ENCODE measurements at regions not wholly inside any gene's neighbourhood (a gene's known extent, or its start where the extent isn't known, plus 50 kb on each side); places are given as distances from the start of the nearest gene placed in this dataset.

DNA sequence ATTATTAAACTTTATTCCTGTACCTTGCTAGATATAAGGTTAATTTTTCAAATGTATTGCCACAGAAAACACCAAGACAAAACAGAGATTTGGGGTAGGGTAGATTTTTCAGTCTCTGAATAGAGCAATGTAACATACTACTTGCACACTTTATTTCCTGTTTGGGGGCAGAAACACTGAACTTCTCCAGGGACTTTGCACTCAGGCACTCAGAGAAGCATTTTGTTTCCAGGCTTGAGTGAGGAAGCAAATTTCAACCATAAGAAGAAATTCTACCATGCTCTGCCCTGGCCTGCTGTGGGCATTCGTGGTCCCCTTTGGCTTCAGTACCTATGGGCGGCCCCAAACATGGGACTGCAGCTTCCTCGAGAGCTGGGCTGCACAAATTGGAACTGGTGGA, 399.1 kb downstream of the DAD1 start:
- no peak for DNase-seq (ENCODE audit: low read depth in 1 of 2, low spot score in 1 of 2)
- no peak overlapping the region for H3K4me3 ChIP-seq (replicated peaks; ENCODE audit: insufficient read depth, low read length)
- no peak for TF ChIP-seq POLR2AphosphoS5 (IDR thresholded peaks at IDR 0.05; ENCODE audit: low read depth)
- TF ChIP-seq, protein P1, sequence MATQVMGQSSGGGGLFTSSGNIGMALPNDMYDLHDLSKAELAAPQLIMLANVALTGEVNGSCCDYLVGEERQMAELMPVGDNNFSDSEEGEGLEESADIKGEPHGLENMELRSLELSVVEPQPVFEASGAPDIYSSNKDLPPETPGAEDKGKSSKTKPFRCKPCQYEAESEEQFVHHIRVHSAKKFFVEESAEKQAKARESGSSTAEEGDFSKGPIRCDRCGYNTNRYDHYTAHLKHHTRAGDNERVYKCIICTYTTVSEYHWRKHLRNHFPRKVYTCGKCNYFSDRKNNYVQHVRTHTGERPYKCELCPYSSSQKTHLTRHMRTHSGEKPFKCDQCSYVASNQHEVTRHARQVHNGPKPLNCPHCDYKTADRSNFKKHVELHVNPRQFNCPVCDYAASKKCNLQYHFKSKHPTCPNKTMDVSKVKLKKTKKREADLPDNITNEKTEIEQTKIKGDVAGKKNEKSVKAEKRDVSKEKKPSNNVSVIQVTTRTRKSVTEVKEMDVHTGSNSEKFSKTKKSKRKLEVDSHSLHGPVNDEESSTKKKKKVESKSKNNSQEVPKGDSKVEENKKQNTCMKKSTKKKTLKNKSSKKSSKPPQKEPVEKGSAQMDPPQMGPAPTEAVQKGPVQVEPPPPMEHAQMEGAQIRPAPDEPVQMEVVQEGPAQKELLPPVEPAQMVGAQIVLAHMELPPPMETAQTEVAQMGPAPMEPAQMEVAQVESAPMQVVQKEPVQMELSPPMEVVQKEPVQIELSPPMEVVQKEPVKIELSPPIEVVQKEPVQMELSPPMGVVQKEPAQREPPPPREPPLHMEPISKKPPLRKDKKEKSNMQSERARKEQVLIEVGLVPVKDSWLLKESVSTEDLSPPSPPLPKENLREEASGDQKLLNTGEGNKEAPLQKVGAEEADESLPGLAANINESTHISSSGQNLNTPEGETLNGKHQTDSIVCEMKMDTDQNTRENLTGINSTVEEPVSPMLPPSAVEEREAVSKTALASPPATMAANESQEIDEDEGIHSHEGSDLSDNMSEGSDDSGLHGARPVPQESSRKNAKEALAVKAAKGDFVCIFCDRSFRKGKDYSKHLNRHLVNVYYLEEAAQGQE (IDR thresholded peaks at IDR 0.05; ENCODE audit: insufficient replicate concordance, low read depth): no peak
- TF ChIP-seq, protein P2, sequence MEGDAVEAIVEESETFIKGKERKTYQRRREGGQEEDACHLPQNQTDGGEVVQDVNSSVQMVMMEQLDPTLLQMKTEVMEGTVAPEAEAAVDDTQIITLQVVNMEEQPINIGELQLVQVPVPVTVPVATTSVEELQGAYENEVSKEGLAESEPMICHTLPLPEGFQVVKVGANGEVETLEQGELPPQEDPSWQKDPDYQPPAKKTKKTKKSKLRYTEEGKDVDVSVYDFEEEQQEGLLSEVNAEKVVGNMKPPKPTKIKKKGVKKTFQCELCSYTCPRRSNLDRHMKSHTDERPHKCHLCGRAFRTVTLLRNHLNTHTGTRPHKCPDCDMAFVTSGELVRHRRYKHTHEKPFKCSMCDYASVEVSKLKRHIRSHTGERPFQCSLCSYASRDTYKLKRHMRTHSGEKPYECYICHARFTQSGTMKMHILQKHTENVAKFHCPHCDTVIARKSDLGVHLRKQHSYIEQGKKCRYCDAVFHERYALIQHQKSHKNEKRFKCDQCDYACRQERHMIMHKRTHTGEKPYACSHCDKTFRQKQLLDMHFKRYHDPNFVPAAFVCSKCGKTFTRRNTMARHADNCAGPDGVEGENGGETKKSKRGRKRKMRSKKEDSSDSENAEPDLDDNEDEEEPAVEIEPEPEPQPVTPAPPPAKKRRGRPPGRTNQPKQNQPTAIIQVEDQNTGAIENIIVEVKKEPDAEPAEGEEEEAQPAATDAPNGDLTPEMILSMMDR (IDR thresholded peaks at IDR 0.05; ENCODE audit: insufficient read depth, low read length): no peak
- no peak for TF ChIP-seq SPI1 (IDR thresholded peaks at IDR 0.05; ENCODE audit: borderline replicate concordance, low read depth)
- no peak for TF ChIP-seq GABPA (IDR thresholded peaks at IDR 0.05; ENCODE audit: low read depth)
- H3K27me3 ChIP-seq (ENCODE audit: insufficient read depth, poor library complexity, severe bottlenecking): no peaks in the 10 kb centered on the region
- no peak overlapping the region for H3K27ac ChIP-seq (replicated peaks)

DNA sequence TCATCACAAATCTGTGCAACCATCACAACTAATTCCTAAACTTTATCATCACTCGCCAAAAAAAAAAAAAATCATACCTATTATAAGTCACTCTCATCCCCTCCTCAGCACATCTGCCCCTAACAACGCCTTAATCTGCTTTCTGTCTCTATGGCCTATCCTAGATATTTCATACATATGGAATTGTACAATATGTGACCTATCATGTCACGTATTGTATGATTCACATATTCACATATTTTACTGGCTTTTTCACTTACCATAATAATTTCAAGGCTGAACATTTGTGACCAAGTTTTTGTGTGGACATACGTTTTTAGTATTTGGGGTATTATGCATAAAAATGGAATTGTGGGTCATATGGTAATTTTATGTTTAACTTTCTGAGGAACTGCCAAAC, 400.7 kb downstream of the DAD1 start:
- no peak for DNase-seq (ENCODE audit: low read depth in 1 of 2, low spot score in 1 of 2)
- TF ChIP-seq POLR2AphosphoS5 (IDR thresholded peaks at IDR 0.05; ENCODE audit: low read depth) (no peak), SPI1 (IDR thresholded peaks at IDR 0.05; ENCODE audit: borderline replicate concordance, low read depth) (no peak)
- TF ChIP-seq, protein P2 (IDR thresholded peaks at IDR 0.05; ENCODE audit: insufficient read depth, low read length): no peak
- no peak overlapping the region for H3K4me3 ChIP-seq (replicated peaks; ENCODE audit: insufficient read depth, low read length)
- H3K27ac ChIP-seq (replicated peaks): no peak overlapping the region
- no peaks in the 10 kb centered on the region for H3K27me3 ChIP-seq (ENCODE audit: insufficient read depth, poor library complexity, severe bottlenecking)

DNA sequence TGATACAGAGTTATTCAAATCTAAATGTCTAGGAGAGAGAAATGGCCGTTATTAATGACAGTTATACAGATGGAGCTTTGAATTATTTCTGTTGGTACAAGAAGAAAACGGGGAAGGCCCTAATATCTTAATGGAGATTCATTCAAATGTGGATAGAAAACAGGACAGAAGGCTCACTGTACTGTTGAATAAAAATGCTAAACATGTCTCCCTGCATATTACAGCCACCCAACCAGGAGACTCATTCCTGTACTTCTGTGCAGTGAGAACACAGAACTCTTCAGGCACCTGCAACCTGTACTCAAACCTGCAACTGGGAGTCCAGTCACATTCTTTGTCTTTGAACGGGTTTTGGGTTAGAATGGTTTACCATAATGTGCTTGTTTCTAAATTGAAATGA, 403.2 kb downstream of the DAD1 start:
- Histone ChIP-seq H3K27me3 (ENCODE audit: insufficient read depth, poor library complexity, severe bottlenecking) (no peaks in the 10 kb centered on the region), H3K27ac (replicated peaks) (no peak overlapping the region), H3K4me3 (replicated peaks; ENCODE audit: insufficient read depth, low read length) (no peak overlapping the region)
- no peak for DNase-seq (ENCODE audit: low read depth in 1 of 2, low spot score in 1 of 2)
- no peak for TF ChIP-seq GABPA (IDR thresholded peaks at IDR 0.05; ENCODE audit: low read depth)
- TF ChIP-seq, protein P1 (IDR thresholded peaks at IDR 0.05; ENCODE audit: insufficient replicate concordance, low read depth): no peak
- TF ChIP-seq, protein P2 (IDR thresholded peaks at IDR 0.05; ENCODE audit: insufficient read depth, low read length): no peak
- TF ChIP-seq POLR2AphosphoS5 (IDR thresholded peaks at IDR 0.05; ENCODE audit: low read depth): no peak
- no peak for TF ChIP-seq SPI1 (IDR thresholded peaks at IDR 0.05; ENCODE audit: borderline replicate concordance, low read depth)

DNA sequence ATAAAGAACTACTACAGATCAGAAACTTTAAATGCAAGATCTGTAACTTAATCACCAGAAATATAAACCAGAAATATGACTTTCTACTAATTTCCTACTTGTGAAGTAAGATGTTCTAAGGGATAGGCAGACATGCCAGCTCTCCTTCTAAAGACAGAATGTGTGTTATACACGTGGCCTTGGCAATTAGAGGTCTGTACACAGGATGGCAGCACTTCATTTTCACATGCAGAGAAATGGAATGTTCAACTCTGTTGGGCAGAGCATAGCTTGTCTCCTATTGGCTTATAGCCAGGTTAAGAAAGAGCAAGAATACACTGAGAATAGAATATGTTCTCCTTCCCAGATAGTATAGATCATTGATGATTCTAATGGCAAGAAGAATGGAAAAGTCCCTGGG, 403.8 kb downstream of the DAD1 start:
- Histone ChIP-seq H3K27me3 (ENCODE audit: insufficient read depth, poor library complexity, severe bottlenecking) (no peaks in the 10 kb centered on the region), H3K27ac (replicated peaks) (no peak overlapping the region), H3K4me3 (replicated peaks; ENCODE audit: insufficient read depth, low read length) (no peak overlapping the region)
- TF ChIP-seq SPI1 (IDR thresholded peaks at IDR 0.05; ENCODE audit: borderline replicate concordance, low read depth): no peak
- no peak for TF ChIP-seq GABPA (IDR thresholded peaks at IDR 0.05; ENCODE audit: low read depth)
- TF ChIP-seq, protein P1 (IDR thresholded peaks at IDR 0.05; ENCODE audit: insufficient replicate concordance, low read depth): no peak
- no peak for TF ChIP-seq POLR2AphosphoS5 (IDR thresholded peaks at IDR 0.05; ENCODE audit: low read depth)
- TF ChIP-seq, protein P2 (IDR thresholded peaks at IDR 0.05; ENCODE audit: insufficient read depth, low read length): no peak
- no peak for DNase-seq (ENCODE audit: low read depth in 1 of 2, low spot score in 1 of 2)
